HG03378 (cell line): ENCODE measurements at regions not wholly inside any gene's neighbourhood (a gene's known extent, or its start where the extent isn't known, plus 50 kb on each side); places are given as distances from the start of the nearest gene placed in this dataset.
"Not testable (repeated sequence)": the region's sequence is repeated elsewhere in the genome, so short reads cannot be mapped to it uniquely, and the experiment has no call there.

Experiments
- ATAC-seq: cut with Tn5 transposase; IDR thresholded peaks from one replicate; pipeline ENCODE4 v1.9.1; 2021; ENCODE audit warnings: mild to moderate bottlenecking, moderate library complexity; ENCODE audit not compliant: unreplicated experiment

DNA sequence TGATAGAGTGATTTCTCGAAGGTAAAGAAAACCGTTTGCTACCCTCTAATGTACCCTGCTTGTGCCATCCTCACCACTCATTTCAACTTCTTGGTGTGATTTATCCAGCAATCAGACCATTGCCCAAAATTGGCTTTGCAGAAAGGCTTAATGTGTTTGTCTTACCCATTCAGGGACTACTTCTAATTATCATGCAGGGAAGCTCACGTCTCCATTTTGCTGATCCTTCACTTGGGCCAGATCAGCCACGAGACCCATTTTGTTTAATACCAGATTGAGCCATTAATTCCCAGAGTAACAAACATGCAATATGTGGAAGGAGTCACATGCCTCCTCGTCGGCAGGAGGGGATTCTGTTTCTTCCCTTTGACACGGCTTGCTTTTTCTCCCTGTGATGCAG, 51.1 kb upstream of the CRY1 start:
- no peak for ATAC-seq

DNA sequence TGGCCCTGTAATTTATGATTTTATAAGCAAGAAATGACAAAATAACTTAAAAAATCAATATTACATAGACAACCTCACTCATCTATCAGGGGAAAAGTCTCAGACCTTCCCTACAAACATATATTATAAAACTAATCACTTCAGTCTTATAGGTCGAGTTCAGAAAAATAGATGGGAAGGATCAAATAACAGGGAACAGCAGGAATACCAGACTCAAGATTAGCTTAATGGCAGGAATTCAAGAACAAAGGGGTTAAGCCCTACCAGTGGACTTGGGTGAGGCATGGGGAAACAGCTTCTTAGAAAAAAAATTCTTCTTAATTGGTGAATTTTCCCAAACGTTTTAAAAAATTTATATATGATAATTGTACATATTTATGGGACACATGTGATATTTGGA, 51.6 kb upstream of the CRY1 start:
- ATAC-seq: no peak

DNA sequence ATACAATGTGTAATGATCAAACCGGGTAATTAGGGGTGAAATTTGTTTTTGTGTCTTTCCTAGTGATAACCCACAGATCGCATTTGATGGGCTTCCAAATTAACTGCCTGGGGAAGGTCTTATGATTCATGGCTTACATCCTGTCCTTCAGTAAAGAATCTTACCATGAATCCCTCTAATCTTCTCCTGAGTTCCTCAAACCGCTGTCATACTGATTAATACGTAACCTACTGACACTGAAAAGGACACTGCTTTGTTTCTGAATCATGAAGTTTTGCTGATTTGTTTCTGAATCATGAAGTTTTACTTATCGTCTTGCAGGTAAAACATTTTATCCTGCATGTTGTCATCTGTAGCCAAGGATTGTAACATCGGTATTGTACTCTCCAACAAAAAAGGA, 52.0 kb upstream of the CRY1 start:
- ATAC-seq: no peak

DNA sequence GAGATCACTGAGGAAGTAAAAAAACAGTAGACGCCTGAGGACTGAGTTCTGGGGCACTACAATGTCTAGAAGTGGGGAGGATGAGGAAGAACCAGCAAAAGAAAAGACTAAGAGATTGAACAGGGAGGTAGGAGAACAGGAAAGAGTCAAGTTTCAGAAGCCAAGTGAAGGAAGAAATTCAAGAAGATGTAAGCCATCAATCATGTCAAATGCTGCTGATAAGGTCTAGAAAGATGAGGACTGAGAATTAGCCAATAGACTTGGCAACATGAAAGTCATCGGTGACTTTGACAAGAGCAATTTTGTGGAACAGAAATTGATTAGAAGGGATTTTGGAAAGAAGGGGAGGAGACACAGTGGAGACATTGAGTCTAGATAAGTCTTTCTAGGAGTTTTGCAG, 54.8 kb upstream of the CRY1 start:
- ATAC-seq: no peak

DNA sequence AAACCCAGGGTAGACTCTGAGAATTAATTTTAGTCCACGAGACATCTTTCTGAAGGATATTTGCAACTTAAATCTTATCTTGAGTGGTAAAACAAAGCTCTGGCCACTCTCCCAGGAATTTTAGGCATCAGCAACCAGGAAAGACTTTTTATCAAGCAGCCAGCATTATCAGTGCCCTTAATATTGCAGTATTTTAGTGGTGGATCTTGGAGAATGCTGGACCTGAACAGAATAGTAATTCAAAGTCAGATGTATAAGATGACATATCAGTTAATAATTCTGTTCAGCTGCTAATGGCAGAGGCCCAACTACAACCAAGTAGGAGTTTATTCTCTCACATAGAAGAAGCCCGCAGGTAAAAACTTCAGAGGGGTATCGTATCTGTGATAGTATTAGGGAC, 59.0 kb upstream of the CRY1 start:
- ATAC-seq: no peak

DNA sequence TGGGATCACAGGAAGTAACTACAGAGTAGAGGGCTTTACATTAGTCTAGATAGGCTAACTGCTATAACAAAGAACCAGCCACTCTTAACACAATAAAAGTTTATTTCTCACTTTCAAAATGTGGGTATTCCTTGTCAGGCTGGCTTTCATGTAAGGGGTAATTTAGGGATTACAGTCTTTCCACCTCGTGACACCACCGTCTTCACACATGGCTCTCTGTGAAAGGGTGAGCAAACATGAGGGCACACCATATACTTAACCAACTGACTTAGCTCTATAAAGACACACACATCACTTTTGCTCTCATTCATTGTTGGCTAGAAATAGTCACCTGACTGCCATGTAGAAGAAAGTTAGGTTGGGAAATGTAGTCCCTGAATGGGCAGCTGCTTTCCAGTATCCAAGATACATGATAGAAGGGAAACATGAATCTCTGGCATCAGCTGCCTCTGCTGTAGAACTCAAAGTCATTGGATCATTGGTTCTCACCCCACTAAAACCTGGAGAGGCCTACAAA, 66.1 kb upstream of the CRY1 start:
- ATAC-seq: no peak

DNA sequence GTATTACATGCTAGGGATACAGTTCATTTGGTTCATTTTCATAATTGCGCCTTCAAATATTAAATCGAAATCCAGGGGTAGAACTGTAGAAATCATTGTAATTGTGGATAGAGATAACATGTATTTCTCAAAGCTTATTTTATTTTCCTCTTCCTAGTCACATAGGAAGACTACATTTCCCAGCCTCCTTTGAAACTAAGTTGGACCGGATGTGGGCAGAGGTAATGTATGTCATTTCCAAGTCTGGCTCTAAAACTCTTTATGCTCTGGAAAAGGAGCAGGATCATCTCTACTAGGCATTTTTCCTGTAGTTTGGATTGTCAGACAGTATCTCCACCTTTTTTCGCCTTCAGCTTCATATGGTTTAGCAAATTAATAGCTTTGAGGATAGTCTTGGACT, 70.1 kb upstream of the CRY1 start:
- no peak for ATAC-seq

DNA sequence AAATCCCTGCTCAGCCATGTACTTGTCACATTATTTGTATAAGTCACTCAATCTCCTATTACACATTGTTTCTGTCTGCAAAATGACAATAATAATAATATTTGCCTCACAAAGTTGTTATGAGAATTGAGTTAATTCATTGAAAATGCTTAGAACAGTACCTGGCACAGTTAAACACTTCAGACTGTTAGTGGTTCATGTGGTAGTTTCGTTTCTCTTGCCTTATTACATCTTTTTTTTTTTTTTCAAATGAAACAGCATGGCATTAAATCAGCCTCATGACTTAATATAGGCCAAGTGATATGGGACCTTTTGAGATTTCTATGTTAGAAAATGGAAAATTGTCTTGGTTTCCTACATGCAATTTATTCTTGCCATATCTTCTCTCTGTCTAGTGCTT, 71.0 kb upstream of the CRY1 start:
- ATAC-seq: no peak

DNA sequence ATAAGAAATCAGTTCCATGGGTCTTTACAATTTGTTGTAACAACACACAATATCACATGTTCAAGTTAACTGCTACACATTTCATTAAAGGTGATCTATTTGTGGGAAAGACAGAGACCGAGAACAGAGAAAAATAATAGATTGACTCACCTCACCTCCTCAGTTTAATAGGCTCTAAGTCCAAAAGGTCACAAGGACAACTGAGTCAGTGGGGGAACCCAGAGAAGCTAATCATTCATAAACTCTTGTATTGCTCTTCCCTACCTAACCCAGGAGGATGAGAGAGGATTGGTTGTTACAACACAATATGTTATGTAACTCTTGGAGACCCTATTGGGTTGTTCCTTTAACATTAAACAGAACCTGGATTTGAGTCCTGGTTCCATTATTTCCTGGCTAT, 72.2 kb upstream of the CRY1 start:
- no peak for ATAC-seq

DNA sequence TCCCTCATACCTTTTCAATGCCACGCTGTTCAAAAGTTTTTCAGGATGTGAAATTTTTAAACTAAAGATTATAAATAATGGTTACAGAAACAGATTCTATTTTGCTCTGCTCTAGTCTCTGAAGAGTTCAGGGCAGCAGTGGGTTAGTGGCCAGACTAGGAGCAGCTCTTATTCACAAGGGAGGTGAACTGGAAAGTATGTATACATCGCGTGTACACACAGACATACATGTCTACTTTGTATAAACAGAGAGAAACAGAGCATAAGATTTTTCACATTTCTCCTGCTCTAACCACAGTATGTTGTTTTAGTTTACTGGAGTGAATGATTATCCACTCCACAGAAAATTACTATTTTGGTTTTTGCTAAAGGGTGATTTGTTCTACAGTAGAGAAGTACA, 74.4 kb upstream of the CRY1 start:
- no peak for ATAC-seq

DNA sequence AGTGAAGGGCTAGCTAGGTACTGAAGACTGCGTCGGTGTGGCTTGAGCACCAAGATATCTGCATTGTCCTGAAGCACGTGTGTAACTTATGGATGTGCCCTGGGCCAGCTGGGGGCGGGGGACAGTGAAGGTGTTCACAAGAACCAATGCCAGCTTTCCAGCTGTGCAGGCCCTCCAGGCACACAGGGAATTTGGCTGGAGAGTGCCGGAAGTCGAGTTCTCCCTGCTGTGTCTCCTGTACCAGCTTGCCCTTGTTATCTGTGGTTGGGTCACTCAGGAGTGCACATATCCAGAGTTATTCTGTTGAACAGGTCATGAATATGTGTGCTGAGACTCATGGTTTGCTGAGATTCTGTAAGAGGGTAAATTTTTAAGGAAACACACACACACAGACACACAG, 75.9 kb upstream of the CRY1 start:
- ATAC-seq: no peak

DNA sequence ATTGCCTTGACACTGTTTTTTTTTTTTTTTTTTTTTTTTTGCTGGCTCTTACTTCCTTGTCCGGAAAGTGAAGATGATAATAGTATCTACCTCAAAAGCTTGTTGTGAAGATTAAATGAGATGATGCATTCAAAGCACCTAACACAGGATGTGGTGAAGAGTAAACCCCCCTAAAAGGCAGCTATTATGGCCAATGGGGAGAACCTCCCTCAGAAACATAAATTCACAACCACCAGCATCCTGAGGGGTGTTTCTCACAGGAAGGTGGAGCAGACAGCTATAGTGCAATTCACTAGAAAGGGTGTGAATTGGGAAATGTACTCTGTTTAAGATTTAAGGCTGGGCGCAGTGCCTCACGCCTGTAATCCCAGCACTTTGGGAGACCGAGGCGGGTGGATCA, 85.4 kb upstream of the CRY1 start:
- ATAC-seq: no peak

DNA sequence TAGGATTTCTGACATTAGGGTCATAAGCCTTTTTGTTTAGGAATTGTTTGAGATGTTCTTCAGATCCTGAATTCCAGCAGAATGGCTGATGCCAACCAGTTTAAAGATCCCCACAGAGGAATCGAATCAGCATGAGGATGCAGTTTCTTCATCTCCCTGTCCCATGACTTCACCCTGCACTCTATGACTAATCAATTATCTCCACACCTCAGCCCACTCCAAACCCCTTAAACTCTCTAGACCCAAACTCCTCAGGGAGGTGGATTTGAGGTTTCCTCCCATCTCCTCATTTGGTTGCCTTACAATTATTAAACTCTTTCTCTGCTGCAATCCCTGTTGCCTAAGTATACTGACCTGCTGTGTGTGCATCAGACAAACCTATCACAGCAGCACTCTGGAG, 86.5 kb upstream of the CRY1 start:
- no peak for ATAC-seq

DNA sequence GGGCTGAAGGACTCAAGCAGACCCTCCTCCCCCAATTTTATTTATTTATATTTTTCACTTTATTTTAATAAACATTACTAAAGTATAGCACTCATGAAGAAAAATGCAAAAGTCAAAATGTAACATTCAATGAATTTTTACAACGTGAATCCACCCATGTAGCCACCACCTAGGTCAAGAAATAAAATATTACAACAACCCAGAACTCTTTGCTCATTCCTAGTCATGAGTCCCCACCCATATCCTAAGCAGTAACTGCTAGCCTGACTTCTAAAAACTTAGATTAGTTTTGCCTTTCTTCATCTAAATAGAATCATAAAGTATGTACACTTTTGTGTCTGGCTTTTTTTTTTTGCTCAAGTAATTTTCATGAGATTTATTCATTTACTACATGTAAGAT, 86.9 kb upstream of the CRY1 start:
- ATAC-seq: no peak

DNA sequence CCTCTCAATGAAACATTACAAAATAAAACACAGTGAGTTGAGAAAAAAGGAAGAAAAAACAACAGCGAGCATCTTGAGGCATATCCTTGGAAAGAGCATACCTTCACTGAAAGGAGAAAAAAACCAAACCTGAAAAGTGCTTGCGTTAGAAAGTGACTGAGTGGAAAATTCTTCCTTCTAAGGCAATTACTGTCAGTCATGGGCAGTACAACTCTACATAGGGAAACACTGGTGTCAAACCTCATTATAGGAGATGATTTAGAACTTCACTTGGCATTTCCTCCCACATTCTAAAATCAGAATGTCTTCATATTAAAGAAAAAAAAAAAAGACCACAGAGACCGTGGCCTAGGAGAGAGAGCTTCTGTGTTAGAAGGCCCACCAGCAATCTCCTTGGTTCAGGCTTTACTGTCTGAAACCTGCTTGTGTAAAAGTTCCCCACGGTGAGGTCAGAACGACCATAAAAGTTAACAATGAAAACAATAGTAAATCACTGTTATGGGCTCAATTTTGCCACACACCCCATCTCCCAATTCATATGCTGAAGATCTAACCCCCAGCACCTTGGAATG, 91.1 kb upstream of the CRY1 start:
- no peak for ATAC-seq

DNA sequence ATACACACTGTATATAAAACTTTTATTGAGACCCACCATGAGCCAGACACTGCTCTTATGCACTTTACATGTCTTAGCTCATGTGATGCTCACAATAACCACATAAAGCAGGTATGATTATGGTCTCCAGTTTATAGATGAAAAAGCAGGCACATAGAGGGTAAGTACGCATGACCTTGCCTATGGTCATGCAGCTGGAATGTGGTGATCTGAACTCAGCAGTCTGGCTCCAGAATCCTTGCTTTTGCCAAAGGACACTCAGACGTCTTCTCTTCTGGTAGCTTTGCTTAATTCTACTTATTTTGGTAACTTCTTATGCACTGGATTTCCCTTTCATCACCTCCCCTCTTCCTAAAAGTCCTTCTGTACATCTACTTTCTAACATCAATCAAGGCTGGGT, 103.3 kb upstream of the CRY1 start:
- no peak for ATAC-seq

DNA sequence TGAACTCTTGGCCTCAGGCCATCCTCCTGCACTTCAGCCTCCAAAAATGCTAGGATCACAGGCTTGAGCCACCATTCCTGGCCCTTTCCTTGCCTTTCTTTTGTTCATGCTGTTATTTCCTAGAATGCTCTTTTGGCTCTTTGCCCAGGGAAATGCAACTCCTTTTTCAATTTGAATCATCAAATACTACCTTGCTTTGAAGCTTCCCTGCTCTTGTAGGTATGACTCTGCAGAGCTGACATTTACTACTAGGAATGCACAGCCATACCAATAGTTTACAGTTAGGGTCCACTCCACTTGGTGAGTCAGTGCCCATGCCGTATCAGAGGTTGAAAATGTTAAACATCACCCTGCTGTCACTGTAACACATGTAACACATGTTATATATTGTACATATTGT, 107.0 kb upstream of the CRY1 start:
- no peak for ATAC-seq

DNA sequence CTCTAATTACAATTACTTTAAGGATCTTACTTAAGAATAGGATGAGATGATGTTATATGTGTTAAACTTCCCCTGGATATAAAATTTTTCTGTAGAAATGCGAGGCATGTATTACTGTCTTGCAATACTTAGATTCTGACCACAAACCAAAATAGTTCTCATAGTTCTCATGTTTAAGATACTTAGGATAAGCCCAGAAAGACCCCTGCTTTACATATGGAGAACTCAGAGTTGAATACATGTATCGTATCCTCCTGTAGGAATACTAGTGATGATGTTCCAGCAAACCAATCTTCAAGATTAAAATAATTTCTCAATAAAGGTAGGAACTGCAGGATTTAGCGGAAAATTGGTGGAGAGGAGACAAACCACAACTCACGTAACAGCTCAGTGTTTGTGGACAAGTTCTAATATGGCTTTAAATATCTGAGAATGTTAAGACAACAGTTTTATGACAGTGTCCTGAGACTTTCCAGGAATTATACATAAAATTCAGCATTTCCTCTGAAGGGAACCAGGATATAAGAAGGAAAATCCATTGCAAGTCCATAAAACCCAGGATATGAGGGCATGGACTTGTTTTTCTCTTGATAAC, 114.7 kb upstream of the CRY1 start:
- no peak for ATAC-seq

DNA sequence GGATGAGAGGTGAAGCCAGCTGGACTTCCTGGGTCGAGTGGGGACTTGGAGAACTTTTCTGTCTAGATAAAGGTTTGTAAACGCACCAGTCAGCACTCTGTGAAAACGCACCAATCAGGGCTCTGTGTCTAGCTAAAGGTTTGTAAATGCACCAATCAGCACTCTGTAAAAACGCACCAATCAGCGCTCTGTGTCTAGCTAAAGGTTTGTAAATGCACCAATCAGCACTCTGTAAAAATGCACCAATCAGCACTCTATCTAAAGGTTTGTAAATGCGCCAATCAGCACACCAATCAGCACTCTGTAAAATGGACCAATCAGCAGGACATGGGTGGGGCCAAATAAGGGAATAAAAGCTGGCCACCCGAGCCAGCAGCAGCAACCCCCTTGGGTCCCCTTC, 116.4 kb upstream of the CRY1 start:
- not testable (repeated sequence) for ATAC-seq

DNA sequence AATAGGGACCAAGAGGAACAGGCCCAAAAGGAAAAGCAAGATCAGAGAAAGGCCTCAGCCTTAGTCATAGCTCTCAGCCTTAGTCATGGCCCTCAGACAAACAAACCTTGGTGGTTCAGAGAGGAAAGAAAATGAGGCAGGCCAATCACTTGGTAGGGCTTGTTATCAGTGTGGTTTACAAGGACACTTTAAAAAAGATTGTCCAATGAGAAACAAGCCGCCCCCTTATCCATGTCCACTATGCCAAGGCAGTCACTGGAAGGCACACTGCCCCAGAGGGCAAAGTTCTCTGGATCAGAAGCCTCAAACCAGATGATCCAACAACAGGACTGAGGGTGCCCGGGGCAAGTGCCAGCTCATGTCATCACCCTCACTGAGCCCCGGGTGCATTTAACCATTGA, 121.0 kb upstream of the CRY1 start:
- not testable (repeated sequence) for ATAC-seq

DNA sequence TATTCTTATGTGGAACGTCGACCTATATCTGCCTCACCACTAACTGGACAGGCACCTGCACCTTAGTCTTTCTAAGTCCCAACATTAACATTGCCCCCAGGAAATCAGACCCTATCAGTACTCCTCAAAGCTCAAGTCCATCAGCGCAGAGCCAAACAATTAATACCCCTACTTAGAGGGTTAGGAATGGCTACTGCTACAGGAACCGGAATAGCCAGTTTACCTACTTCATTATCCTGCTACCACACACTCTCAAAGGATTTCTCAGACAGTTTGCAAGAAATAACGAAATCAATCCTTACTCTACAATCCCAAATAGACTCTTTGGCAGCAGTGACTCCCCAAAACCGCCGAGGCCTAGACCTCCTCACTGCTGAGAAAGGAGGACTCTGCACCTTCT, 123.1 kb upstream of the CRY1 start:
- ATAC-seq: not testable (repeated sequence)

DNA sequence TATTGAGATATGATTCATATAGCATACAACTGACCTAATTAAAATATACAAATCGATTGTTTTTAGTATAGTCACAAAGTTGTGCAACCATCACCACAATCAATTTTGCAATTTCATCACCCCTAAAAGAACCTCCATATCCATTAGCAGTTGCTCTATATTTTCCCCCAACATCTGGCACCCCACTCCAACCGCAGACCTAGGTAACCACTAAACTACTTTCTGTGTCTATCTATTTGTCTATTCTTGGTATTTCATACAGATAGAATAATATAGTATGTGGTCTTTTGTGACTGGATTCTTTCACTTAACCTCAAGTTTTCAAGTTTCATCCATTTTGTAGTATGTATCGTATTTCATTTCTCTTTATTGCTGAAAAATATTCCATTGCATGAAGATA, 126.0 kb upstream of the CRY1 start:
- ATAC-seq: no peak

DNA sequence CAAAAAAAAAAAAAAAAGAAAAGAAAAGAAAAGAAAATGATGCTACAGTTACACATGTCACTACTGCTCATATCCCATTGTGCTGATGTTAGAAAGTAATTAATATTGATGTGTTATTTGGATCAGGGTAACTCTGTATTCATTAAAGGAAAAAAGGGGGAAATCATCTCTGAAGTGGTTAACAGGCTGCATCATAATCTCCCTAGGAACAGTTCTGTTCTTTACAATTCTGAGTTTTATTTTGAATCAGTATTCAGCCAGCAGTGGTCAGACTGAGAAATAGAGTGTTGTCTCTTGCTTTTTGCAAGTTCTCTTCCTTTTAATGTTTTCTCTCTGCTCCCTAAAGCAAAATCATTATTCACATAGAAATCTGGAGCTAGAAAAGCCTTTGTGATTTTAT, 128.6 kb upstream of the CRY1 start:
- ATAC-seq: no peak
